Prostate gland (tissue), 2 donors: ENCODE measurements at regions not wholly inside any gene's neighbourhood (a gene's known extent, or its start where the extent isn't known, plus 50 kb on each side); places are given as distances from the start of the nearest gene placed in this dataset.

Experiments used
- DNase-seq: peaks from one replicate; pipeline ENCODE4 v3.0.0-alpha.2; 2019; ENCODE audit warnings: low spot score
- H3K27ac ChIP-seq, 2 donors: fragments of 200-600 bp; sonication (generic); 2 replicates each; pipeline ENCODE4 v1.5.1; 2017 to 2019
- H3K27me3 ChIP-seq: fragments of 200-600 bp; sonication (generic); replicated peaks from 2 replicates; pipeline ENCODE4 v1.5.1; 2019; ENCODE audit not compliant: insufficient read depth
- H3K36me3 ChIP-seq, 2 donors: fragments of 200-600 bp; sonication (generic); 1 replicate in 1 of 2; 2 replicates in 1 of 2; pipeline versions ENCODE4 v1.5.1 to v1.8.1; 2017 to 2019
- H3K4me1 ChIP-seq: fragments of 200-600 bp; sonication (generic); replicated peaks from 2 replicates; pipeline ENCODE4 v1.5.1; 2019
- H3K4me3 ChIP-seq, 2 donors: fragments of 200-600 bp; sonication (generic); 2 replicates each; pipeline ENCODE4 v1.5.1; 2017 to 2019
- H3K9me3 ChIP-seq: fragments of 200-600 bp; sonication (generic); 2 replicates; pipeline ENCODE4 v1.5.1; 2017
- POLR2A ChIP-seq: fragments of 450-650 bp; IDR thresholded peaks from one replicate; pipeline ENCODE4 v1.6.1; 2016; ENCODE audit warnings: antibody characterized with exemption, mild to moderate bottlenecking
- POLR2AphosphoS5 ChIP-seq: sonication (generic); formaldehyde crosslinking; IDR thresholded peaks from one replicate; pipeline ENCODE4 v1.6.1; 2017; ENCODE audit warnings: antibody characterized with exemption
- WGBS: methylation state at CpG from one replicate; pipeline ENCODE4 v1.1.5; 2018; 5-methylcytosine and 5-hydroxymethylcytosine counted together
- intact Hi-C: fragments of 100-400 bp; cut with DNase I; formaldehyde crosslinking; loops from one replicate; pipeline ENCODE4 v1.14.2; 2022
- TF ChIP-seq, protein P1 (sequence below), 4 experiments: fragments of 200-600 bp in 2 of 4; fragments of 450-650 bp in 2 of 4; sonication (generic) in 2 of 4; IDR thresholded peaks; 1 replicate in 3 of 4; 2 replicates in 1 of 4; pipeline ENCODE4 v1.5.1; 2016 to 2019; ENCODE audit warnings: antibody characterized with exemption in 4 of 4, mild to moderate bottlenecking in 2 of 4, moderate library complexity in 2 of 4

DNA sequence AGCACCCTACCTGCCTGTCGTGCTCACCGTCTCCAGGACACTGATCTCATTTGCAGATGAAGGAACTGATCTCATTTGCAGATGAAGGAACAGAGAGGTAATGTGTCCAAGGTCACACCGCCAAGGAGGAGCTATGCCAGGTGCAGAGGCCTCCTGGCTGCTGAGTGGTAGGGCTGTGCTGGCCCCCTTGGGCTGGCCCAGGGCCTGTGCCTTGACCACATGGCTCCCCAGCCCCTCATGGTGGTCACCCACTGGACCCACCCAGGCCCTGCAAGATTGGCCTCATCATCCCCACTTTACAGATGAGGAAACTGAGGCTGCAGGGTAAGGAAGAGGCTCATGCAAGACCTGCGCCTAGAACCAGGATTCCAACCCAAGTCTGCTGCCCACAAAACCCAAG is 628.3 kb downstream of the MATN1 start:
- DNase-seq, result no peak
- Histone ChIP-seq H3K4me1 (no peaks in the 10 kb centered on the region), H3K27ac (no peak overlapping the region), H3K9me3 (no peaks in the 10 kb centered on the region), H3K27me3 (no peaks in the 10 kb centered on the region), H3K4me3 (no peak overlapping the region), H3K36me3 (no peaks in the 10 kb centered on the region)
- intact Hi-C loops, result no loop called here
- WGBS, result 92% methylated on average over 4 of the region's 4 CpGs
- TF ChIP-seq, protein P1, sequence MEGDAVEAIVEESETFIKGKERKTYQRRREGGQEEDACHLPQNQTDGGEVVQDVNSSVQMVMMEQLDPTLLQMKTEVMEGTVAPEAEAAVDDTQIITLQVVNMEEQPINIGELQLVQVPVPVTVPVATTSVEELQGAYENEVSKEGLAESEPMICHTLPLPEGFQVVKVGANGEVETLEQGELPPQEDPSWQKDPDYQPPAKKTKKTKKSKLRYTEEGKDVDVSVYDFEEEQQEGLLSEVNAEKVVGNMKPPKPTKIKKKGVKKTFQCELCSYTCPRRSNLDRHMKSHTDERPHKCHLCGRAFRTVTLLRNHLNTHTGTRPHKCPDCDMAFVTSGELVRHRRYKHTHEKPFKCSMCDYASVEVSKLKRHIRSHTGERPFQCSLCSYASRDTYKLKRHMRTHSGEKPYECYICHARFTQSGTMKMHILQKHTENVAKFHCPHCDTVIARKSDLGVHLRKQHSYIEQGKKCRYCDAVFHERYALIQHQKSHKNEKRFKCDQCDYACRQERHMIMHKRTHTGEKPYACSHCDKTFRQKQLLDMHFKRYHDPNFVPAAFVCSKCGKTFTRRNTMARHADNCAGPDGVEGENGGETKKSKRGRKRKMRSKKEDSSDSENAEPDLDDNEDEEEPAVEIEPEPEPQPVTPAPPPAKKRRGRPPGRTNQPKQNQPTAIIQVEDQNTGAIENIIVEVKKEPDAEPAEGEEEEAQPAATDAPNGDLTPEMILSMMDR (IDR thresholded peaks at IDR 0.05), result no peak
- TF ChIP-seq POLR2AphosphoS5, result no peak
- TF ChIP-seq POLR2A, result no peak

GRCh38 chr1:30092051-30092858 is 631.1 kb downstream of the MATN1 start:
- TF ChIP-seq, protein P1 (IDR thresholded peaks at IDR 0.05), result no peak
- TF ChIP-seq POLR2A (no peak), POLR2AphosphoS5 (no peak)
- intact Hi-C loops, result no loop called here
- Histone ChIP-seq H3K4me1 (no peaks in the 10 kb centered on the region), H3K36me3 (no peaks in the 10 kb centered on the region), H3K27ac (no peak overlapping the region), H3K9me3 (no peaks in the 10 kb centered on the region), H3K4me3 (no peak overlapping the region), H3K27me3 (no peaks in the 10 kb centered on the region)
- WGBS, result 95% methylated on average over 12 of the region's 12 CpGs
- no peak for DNase-seq

GRCh38 chr1:30090162-30090820 is 633.1 kb downstream of the MATN1 start:
- H3K27ac ChIP-seq, result no peak overlapping the region
- no peaks in the 10 kb centered on the region for H3K36me3 ChIP-seq
- no peak for TF ChIP-seq POLR2AphosphoS5
- TF ChIP-seq, protein P1 (IDR thresholded peaks at IDR 0.05), result no peak
- TF ChIP-seq POLR2A, result no peak
- intact Hi-C loops, result no loop called here
- H3K27me3 ChIP-seq, result no peaks in the 10 kb centered on the region
- no peak for DNase-seq
- H3K4me1 ChIP-seq, result no peaks in the 10 kb centered on the region
- WGBS, result 83% methylated on average over 10 of the region's 10 CpGs
- H3K9me3 ChIP-seq, result no peaks in the 10 kb centered on the region
- no peak overlapping the region for H3K4me3 ChIP-seq

- no peak overlapping the region for H3K27ac ChIP-seq
- WGBS, result 20% methylated on average over 11 of the region's 11 CpGs
- H3K27me3 ChIP-seq, result no peaks in the 10 kb centered on the region
- H3K4me3 ChIP-seq, result no peak overlapping the region
- TF ChIP-seq POLR2A (no peak), POLR2AphosphoS5 (no peak)
- TF ChIP-seq, protein P1 (IDR thresholded peaks at IDR 0.05), result no peak
- no peaks in the 10 kb centered on the region for H3K4me1 ChIP-seq
- peak; percentile 9 for DNase-seq
- intact Hi-C loops, result loop anchor here (10.0 kb wide), 1 partner anchor 284 kb away; no protein-coding TSS in a partner anchor
- no peaks in the 10 kb centered on the region for H3K36me3 ChIP-seq
- H3K9me3 ChIP-seq, result no peaks in the 10 kb centered on the region
Observed at GRCh38 chr1:30089024-30089430, 634.4 kb downstream of the MATN1 start.
